Ishikawa (cell line): ENCODE measurements at regions not wholly inside any gene's neighbourhood (a gene's known extent, or its start where the extent isn't known, plus 50 kb on each side); places are given as distances from the start of the nearest gene placed in this dataset.

Experiments
- EP300 ChIP-seq: IDR thresholded peaks from 2 replicates; pipeline ENCODE4 v1.6.1; 2012; ENCODE audit warnings: borderline replicate concordance
- TF ChIP-seq, protein P1 (sequence below): IDR thresholded peaks from 2 replicates; pipeline ENCODE4 v1.6.1; 2012

DNA sequence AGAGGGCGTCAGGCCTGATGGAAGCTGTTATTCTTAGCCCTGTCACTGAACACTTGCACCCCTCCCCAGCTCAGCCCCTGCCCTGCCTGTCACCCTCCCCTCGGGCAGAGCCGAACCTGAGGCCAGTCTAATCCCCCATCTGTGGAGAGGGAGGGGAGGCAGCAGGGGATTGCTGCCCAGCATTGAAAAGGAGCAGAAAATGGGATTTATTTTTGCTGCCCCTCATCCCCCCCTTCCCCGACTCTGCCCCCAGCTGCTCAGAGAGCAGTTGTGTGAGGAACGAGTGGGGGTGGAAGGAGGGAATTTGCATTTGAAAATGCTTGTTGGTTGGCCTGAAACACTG, 71.6 kb downstream of the EPHB3 start:
- TF ChIP-seq EP300: no peak
- TF ChIP-seq, protein P1, sequence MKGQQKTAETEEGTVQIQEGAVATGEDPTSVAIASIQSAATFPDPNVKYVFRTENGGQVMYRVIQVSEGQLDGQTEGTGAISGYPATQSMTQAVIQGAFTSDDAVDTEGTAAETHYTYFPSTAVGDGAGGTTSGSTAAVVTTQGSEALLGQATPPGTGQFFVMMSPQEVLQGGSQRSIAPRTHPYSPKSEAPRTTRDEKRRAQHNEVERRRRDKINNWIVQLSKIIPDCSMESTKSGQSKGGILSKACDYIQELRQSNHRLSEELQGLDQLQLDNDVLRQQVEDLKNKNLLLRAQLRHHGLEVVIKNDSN: no peak
